OCI-LY7 (cell line): ENCODE measurements at regions not wholly inside any gene's neighbourhood (a gene's known extent, or its start where the extent isn't known, plus 50 kb on each side); places are given as distances from the start of the nearest gene placed in this dataset.
"Not testable (repeated sequence)": the region's sequence is repeated elsewhere in the genome, so short reads cannot be mapped to it uniquely, and the experiment has no call there.

Experiments used
- CTCF ChIP-seq: fragments of 200-600 bp; sonication (generic); conservative IDR thresholded peaks from 2 replicates; pipeline ENCODE4 v1.5.1; 2014; ENCODE audit warnings: mild to moderate bottlenecking, antibody characterized with exemption, low read length, moderate library complexity, mixed read lengths
- EZH2phosphoT487 ChIP-seq: fragments of 200-600 bp; sonication (generic); IDR thresholded peaks from 2 replicates; pipeline ENCODE4 v1.6.1; 2018; ENCODE audit warnings: low read depth, borderline replicate concordance, mild to moderate bottlenecking, mixed run types, antibody characterized with exemption, low read length, moderate library complexity, mixed read lengths

- not testable (repeated sequence) for TF ChIP-seq CTCF, EZH2phosphoT487
Measured at GRCh38 chr22:15784383-15785085, 94.7 kb downstream of the POTEH start.
